ENCODE measurements at regions not wholly inside any gene's neighbourhood (a gene's known extent, or its start where the extent isn't known, plus 50 kb on each side); places are given as distances from the start of the nearest gene placed in this dataset.

DNA sequence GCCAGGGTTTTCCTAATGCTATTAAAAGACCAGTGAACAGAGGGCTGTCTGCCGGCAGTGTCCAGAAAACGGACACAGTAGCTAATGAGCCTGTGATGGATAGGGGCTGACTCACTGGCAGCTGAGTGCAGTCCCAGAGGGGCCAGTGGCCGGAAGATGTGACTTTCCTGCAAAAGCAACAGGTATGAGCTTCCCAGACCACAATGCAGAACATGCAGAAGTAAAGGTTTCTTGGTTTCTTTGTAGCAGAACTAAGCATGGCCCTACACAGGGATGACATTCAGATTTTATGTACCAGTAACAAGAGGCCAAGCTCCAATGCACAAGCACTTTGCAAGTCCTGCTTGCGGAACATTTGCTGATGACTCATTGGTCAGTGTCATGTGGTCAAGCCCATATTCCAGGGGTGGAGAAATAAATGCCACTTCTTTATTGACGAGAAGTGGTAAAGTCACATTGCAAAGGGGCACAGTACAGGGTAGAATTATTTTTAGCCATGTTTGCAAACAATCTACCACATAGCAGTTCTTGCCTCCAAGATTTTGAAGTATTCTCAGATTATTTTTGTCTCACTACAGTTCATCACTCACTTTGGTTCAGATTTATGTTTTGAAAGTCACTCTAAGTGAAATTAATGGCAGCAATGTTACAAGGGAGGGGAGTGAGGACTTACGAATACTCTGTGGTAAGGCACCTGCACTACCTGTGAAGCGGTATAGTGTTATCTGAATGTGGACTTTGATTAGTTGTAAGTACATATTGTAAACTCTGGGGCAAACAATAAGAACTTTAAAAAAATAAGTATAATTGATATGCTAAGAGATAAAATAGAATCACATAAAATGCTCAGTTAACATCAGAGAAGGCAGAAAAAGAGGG, 263.3 kb downstream of the ABHD5 start:
- no peak for DNase-seq

DNA sequence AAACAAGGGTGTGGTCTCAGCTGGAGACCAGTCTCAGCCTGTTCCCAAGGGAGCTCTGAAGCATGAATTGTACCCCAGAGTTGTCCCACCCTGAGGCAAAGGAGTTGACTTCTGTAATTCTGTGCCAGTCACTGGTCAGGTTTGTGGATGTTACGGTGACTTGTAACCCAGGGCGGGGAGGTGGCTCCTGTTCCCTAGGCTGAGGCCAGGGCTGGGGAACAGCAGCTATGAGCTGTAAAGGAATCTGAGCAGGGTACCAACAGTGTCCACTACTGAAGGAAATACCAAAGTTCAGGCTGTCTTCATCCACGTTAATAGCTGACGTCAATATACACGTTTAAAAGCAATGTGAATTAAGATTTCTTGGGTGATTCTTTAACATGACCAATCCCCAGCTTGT, 266.2 kb downstream of the ABHD5 start:
- no peak for DNase-seq

DNA sequence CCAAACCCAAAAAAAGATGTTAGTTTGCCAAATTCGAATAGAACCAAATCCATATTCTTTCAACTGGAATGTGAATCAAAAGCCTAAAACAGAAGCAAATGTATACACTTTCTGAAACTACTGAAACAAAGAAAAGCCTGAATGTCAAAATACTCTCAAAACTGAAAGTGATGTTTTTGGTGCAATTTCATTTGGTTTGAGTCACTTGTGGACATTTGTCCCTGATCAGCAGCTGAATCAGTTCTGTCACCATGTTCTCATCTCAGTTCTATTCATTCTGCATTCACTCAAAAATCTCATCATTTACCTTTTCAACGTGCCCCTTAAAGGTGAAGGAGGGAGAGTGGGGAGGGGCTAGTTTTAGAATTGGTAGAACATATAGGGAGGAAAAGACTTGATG, 266.8 kb downstream of the ABHD5 start:
- DNase-seq: no peak

DNA sequence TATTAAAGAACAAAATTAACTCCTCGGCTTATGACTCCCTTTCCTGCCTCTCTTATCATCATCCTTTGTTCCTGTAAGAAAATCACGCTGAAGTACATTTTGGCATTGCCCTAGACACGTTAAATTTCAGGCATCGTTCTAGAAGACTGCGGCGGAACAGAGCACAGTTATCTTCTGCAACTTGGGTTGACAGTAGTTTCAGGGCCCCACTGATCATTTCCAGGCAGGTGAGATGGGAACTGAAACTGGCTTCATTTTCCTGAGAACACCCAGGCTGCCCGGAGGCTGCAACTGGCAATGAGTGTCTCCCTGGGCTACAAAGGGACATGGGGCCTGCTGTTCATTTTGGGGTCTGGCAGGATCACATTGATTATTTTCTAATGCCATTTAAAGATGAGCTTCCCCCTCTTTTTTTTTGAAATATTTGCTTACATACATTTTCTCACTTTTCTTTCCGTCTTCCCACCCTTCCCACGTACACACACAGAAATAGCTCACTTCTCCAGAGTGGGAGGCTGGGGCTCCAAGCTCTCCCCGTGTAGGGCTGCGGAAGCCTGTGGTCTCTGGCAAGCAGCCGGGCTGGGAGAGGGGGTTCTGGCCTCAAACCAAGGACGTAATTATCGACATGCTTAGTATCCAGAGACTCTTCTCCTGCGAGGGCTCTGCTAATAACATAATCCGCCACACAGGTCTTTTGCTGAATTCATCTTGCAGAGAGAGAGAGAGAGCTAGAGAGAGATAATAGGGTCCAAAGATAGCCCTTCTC, 267.4 kb downstream of the ABHD5 start:
- no peak for DNase-seq

DNA sequence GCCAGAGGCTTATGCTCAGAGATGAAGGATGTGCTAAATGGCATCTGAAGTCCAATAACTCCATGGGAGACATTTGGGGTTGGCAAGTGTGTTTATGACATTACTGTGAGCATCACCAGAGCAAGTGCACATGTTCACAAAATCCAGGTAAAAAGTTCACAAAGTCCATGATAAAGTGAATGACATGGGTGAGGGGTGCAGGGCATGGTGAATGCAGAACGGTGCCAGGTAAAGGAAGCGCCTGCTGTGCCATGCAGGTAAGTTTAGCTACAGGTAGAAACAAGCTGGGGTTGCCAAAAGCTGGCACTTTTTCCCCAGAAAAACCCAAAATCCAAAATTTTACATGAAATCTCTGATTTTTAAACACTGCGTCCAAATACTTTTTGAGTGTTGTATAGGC, 268.2 kb downstream of the ABHD5 start:
- DNase-seq: no peak

DNA sequence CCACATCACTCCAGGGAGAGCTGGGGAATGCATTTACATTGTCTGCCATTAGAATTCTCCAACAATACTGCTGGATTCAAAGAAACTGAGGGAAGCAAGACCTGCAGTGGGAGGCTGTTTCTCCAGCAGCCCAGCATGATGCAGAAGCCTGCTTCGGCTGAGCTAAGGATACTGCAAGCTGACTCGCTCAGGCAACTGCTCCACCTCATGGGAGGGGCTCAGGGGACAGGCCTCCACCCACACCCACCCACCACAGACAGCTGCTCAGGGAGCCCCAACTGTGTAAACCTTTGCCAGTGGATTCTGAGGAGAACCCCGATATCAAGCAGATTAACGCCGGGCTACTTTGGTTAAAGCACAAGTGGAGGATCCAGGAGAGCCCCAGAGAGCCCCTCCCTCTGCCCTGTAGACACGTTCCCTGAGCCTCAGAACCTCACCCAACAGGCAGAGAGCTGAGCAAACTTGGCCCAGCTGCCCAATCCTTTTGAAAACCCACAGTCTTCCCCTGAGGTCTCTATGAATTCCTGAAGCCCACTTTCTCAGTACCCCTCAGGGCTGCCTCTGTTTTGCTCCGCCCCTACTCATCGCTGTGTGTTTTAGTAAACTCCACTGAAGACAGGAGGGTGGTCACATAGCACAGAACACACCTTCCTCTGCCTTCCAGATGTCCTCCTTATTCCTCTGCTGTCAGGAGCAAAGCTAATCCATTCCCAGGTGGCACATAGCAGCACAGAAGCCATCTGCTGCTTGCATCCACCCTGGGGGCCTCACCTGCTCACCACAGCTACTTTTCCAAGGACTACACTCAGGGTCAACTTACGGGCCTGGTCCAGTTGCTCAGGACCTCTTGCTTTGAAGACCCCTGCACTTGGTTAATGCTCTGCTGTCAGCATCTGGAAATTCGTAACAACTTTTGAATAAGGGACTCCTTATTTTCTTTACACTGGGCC, 269.0 kb downstream of the ABHD5 start:
- peak; percentile 14 for DNase-seq

DNA sequence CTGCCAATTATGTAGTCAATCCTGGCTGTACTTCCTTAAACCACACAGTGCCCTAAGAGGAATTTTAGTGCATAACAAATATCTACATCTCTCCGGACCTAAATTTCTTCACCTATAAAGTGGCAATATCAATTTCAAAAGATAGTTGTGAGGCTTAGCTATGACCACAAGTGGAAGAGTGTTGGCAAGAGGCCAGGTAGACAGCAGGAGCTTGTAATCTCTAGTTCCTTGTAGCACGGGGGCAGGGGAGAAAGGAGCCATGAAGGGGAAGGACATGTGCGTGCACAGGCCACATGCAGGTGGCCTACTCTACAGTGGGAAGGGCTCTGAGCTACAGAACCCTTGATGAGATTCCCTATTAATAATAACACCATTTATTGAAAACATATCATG, 269.7 kb downstream of the ABHD5 start:
- DNase-seq: no peak

DNA sequence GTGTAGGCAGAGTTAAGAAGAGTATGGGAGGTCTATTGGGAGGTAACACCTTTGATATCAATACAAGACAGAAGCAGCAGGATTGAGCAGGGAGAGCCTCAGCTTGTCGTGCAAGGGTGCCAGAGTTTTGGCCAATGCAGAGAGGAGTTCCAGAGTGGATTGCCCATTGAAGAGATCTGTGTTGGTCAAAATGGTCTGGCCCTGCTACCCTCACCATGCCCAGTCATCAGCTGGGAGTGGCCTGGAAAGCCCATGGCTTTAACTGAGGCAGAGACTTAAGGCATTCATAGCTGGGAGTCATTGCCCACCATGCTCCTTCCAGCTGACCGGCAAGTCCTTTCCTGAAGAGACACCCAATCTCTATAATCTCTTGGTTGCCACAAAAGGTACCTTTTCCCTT, 271.3 kb downstream of the ABHD5 start:
- no peak for DNase-seq

DNA sequence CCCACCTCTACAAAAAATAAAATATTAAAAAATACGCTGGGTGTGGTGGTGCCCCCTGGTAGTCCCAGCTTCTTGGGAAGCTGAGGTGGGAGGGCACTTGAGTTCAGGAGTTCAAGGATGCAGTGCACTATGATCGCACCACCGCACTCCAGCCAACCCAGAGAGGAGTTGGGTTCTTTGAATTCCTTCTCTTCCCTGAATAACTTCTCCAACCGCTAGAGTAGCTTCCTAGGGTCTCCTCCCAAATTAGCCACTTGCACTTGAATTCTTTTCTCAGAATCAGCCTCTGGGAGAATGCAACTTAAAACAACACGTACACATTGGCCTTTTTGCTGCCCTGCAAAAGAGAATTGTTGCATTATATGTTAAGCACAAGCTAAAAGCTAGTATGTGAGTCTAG, 272.5 kb downstream of the ABHD5 start:
- no peak for DNase-seq

DNA sequence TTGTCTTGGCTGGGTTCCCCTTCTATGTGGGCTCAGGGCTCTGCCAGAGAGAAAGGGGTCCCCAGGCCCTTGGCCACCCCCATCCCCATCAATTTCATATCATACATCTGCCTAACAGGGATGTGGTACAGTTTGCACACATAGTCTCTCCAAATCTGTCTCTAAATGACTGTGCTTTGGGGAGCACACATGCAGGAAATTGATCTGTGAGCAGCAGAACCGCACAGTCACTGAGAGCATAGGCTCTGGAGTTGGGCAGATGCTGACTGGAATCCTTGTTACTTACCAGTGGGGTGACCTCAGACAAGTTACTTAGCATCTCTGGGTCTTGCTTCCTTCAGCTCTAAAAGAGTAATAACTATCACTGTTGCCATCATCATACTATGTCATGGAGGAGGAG, 273.9 kb downstream of the ABHD5 start:
- DNase-seq: no peak

DNA sequence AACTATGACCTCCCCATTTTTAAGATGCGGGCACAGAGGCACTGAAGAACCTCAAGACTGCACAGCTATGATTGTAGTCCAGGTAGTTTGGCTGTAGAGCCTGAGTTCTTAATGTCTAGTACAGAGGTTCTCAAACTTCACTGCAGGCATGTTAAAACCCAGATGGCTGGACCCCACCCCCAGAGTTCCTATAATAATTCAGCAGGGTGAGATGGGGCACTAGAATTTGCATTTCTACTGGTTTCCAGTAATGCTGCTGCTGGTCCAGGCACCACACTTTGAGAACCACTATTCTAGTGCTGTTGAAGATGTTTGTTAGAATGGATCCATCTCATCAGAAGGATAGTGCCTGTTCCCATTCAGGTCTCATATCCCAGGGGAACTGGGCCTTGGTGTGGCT, 274.9 kb downstream of the ABHD5 start:
- no peak for DNase-seq

DNA sequence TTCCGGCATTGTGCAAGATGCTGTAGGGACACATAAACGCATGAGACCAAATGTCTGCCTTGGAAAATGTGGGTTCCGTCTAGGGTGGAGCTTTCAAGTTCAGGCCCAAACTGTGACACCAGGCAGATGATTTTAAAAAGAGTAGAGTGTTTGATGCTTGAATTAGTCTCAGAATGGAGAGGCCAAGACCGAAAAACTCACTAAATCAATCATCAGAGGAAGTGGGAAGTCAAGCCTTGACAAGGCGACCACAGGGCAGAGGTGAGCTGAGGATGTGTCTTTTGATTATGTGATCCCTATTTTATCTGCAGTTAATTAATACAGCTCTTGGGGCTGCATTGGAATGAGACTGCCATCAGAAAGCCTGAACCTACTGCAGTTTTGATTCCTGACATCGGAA, 275.4 kb downstream of the ABHD5 start:
- DNase-seq: no peak

DNA sequence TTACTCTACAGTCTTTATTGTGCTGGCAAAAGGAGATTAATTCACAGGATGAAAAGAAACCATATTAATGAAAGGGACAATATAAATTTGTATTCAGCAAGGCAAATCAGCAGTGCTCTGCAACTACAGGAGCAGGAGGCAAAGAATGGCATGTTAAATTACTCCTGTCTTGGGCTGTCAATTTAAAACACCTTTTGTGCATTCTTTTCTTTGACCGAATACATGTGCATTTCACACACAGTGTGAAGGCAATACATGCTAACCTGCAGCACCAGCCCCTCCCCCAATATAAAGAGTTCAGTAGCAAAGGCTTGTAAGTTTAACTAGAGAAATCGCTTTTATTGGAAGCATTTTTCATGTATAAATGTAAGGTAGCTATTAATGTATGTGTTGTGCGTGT, 275.2 kb upstream of the TOPAZ1 start:
- DNase-seq: no peak

DNA sequence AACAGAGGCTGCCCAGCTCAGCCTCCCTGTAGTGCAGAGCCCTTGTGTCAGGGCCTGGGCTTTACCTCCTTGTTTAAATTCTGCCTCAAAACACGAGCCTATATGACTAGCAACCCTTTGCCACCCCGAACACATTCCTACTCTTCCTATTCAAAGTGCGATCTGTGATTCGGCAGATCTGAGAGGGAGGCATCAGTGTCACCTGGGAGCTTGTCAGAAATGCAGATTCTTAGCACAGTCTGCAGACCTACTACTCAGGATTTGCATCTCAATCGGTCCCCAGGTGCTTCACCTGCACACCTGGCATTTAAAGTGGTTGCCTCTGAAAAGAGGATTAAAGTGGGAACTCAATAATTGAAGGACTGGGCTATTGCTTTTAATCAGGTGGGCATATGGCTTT, 273.2 kb upstream of the TOPAZ1 start:
- DNase-seq: no peak

DNA sequence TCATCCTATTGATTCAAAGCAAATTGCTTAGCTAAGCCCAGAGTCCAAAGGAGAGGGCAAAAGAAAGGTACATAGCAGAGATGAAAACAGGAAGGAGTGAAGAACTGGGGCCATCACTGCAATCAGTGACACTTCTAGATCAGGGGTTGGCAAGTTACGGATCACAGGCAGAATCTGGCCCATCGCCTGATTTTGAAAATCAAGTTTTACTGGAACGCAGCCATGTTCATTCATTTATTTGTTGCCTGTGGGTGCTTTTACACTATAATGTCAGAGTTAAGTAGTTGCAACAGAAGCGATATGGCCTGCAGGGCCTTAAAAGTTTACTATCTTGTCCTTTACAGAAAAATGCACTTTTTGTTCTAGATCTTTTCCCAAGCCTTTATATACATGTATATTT, 271.7 kb upstream of the TOPAZ1 start:
- no peak for DNase-seq

DNA sequence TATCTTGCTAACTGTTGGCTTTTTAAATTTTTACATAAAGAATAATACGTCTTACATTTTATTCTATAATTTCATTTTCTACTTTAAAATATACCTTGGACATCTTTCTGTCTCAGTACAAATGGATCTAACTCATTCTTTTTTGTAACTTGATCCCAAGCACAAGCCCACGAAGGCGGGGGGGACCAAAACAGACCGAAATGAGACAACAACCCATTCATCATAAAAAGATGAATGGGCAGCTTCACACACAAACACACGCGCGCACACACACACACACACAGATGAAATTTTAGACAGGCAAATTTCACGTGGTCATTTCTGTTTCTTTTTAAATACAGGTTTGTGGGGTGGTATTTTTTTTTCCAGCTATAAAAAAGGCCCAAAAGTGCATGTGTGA, 271.3 kb upstream of the TOPAZ1 start:
- DNase-seq: no peak

DNA sequence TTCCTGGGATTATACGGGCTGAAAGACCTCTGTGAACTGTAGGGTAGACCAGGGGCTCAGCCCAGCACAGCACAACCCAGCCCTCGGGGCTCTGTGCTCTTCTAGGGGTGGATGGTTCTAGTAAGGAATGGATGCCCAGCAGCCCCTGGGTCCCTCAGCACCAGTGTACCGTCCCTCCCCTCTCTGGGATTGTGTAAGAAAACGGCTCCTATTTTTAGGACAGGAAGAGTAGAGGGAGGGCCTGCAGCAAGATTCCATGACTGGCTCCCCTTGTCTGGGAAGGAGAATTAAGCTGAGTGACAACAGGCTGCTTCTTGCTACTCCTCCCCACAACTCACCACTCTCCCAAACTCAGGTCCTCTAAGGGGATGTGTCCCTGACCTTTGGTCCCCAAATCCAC, 270.8 kb upstream of the TOPAZ1 start:
- DNase-seq: no peak

DNA sequence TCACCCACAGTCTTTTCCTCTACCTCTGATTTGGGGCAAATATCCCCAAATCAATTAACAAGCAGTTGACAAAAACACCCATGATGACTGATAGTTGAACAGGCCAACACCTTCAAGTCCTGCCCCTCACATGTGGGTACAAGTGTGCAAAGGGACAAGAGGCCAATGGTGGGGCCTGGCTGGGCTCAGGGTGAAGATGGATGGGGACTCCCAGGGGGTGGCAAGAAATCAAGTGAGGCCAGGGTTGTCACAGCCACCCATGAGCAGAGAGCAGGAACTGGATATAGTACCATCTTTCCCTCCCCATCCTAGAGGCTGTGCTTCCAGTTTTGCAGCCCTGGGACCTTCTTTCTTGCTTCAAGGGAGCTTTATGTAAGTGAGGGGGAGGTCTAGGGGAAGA, 270.2 kb upstream of the TOPAZ1 start:
- no peak for DNase-seq

DNA sequence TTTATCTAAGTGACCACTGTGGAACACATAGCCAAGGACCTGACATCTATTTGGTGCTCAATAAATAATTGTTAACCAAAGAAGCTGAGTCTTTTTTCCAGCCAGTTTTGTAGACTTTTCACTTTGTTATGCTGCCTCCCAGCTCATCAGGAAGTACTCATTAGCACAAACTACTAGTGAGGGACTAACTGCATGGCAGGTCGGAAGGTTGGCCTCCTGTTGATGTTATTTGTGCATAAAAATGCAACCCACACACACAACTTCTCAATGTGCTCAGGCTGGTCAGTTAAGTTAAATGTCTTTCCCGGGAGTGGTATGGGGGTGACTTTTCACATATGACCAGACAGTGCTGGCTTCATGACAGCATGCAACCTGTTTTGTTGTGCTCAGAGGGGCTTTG, 263.0 kb upstream of the TOPAZ1 start:
- no peak for DNase-seq

DNA sequence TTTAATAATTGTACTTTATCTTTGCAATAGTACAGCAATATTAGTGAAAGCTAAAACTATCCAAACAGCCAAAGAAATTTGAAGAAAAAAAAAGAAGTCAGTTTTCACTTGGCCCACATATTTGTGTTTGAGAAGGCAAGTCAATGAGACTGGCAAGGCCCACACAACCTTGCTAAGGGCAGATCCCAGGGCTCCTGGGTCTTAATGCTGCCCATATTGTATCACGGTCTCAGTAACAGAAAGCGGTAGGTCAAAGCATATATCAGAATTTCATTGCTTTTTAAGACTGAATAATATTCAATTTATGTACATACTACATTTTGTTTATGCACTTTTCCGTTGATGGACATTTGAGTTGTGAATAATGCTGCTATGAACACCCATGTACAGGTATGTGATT, 262.0 kb upstream of the TOPAZ1 start:
- DNase-seq: no peak

DNA sequence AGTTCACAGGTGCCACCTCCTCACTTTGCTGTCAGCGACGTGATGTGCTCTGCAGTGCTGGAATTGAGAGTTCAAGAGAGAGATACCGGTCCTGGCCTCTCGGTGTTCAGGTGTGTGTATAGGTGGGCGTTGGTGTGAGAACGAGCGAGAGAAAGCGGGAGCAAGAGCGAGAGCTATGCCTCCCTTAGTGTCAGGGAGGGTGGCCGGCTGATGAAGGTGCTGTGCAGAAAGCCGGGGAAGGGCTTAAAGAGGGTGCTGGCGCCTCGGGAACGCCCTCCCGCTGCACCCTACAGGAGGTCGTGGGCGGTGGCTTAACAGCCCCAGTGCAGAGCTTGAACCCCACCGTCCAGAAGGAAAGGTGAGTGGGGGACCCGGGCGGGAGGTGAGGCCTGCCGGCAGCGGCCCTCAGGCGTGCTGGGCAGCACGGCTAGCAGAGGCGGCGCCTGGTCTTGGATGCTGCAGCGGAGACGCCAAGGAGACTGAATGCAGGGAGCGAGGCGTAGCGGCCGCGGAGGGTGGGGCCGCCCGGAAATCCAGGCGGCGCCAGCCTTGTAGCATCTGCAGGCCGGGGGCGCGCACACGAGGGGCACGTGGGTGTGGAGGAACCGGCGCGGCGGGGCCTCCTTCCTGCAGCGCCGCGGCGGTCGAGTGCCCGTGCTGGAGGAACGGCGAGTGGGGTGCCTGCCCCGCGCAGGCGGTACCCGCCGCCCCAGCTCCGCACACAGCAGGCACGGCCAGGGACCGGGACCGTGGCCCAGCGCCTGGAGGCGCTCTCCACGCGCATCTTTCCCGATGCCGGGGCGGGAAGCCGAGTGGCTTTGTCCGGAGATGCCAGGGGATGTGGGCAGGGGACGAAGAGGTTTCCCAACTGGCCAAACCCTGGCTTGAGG, 246.8 kb upstream of the TOPAZ1 start:
- peak; percentile 64 for DNase-seq

Measured in occipital lobe (tissue), 1 donor.